ENCODE measurements at regions not wholly inside any gene's neighbourhood (a gene's known extent, or its start where the extent isn't known, plus 50 kb on each side); places are given as distances from the start of the nearest gene placed in this dataset.

DNA sequence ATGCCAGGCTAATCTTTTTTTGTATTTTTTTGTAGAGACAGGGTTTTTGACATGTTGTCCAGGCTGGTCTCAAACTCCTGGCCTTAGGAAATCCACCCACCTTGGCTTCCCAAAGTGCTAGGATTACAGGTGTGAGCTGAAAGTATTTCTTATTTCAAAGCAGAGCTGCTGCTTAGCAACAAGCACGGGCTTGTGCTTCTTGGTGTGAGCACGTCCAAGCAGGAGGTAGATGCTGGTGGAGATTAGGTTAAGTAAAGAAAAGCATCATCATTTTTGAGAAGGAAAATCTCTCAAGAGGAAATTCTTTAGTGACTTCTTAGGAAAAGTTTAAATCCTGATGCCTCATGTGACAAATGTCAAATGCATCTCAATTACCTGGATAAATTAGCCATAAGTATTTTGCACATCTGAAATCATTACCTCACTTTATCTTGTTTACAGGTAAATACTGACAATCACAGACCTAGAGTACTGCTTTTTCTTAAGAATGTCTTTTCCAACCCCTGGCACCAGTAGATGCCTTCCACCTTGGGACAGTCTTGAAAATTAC lies 431.8 kb upstream of the FZD8 start:
- Histone ChIP-seq H3K27me3 (ENCODE audit: control insufficient read depth in 3 of 3, insufficient read depth in 3 of 3, low read length in 2 of 3) (no peaks in the 10 kb centered on the region), H3K36me3 (ENCODE audit: control insufficient read depth in 4 of 4, insufficient read depth in 4 of 4, low read length in 4 of 4) (no peaks in the 10 kb centered on the region), H3K9ac (ENCODE audit: insufficient read depth in 1 of 2, low read length in 2 of 2) (no peak overlapping the region), H3K9me3 (ENCODE audit: control insufficient read depth in 4 of 4, insufficient read depth in 3 of 4, low read length in 3 of 4) (no peaks in the 10 kb centered on the region), H3K4me3 (no peak overlapping the region), H3K27ac (ENCODE audit: low read depth in 1 of 2, low read length in 1 of 2) (no peak overlapping the region), H3K4me1 (ENCODE audit: control insufficient read depth in 5 of 5, insufficient read depth in 5 of 5, low read length in 5 of 5) (no peaks in the 10 kb centered on the region)
- ATAC-seq (ENCODE audit: insufficient read depth, low FRiP score) (no peak), DNase-seq (no peak)
- WGBS, 2 donors, result 77 to 79% methylated on average over 2 of the region's 2 CpGs
- no peak for TF ChIP-seq CTCF (IDR thresholded peaks at IDR 0.05; ENCODE audit: control extremely low read depth, extremely low read depth)

DNA sequence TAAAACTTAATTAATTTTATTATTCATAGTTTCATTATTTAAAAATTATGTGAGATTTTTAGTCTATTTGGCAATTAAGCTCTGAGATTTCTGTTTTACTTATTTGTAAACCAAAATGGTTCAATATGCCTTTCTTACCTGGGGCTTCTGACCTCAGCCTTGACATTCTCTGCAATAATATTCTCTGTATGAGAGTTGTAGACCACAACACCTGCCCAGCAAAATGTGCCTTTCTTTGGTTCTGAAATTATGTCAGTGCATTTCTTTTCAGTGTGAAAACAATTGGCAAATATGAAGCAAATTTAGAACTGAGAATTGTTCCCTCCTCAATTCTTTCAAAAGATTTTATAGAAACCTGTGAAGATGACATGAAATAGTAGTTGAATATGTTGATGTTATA lies 426.4 kb upstream of the FZD8 start:
- Histone ChIP-seq H3K27me3 (ENCODE audit: control insufficient read depth in 3 of 3, insufficient read depth in 3 of 3, low read length in 2 of 3) (no peaks in the 10 kb centered on the region), H3K4me1 (ENCODE audit: control insufficient read depth in 5 of 5, insufficient read depth in 5 of 5, low read length in 5 of 5) (no peaks in the 10 kb centered on the region), H3K27ac (ENCODE audit: low read depth in 1 of 2, low read length in 1 of 2) (no peak overlapping the region), H3K9ac (ENCODE audit: insufficient read depth in 1 of 2, low read length in 2 of 2) (no peak overlapping the region), H3K4me3 (no peak overlapping the region), H3K9me3 (ENCODE audit: control insufficient read depth in 4 of 4, insufficient read depth in 3 of 4, low read length in 3 of 4) (peaks cover 0 to 15% (median 2%) of the 10 kb centered on the region in 4 donors), H3K36me3 (ENCODE audit: control insufficient read depth in 4 of 4, insufficient read depth in 4 of 4, low read length in 4 of 4) (no peaks in the 10 kb centered on the region)
- no peak for TF ChIP-seq CTCF (IDR thresholded peaks at IDR 0.05; ENCODE audit: control extremely low read depth, extremely low read depth)
- DNase-seq (no peak), ATAC-seq (ENCODE audit: insufficient read depth, low FRiP score) (no peak)

- 86 to 95% methylated on average over 2 of the region's 2 CpGs for WGBS, 2 donors
- H3K9ac ChIP-seq (ENCODE audit: insufficient read depth in 1 of 2, low read length in 2 of 2), result no peak overlapping the region
- no peak for TF ChIP-seq CTCF (IDR thresholded peaks at IDR 0.05; ENCODE audit: control extremely low read depth, extremely low read depth)
- H3K27me3 ChIP-seq (ENCODE audit: control insufficient read depth in 3 of 3, insufficient read depth in 3 of 3, low read length in 2 of 3), result no peaks in the 10 kb centered on the region
- H3K4me3 ChIP-seq, result no peak overlapping the region
- H3K4me1 ChIP-seq (ENCODE audit: control insufficient read depth in 5 of 5, insufficient read depth in 5 of 5, low read length in 5 of 5), result no peaks in the 10 kb centered on the region
- no peaks in the 10 kb centered on the region for H3K36me3 ChIP-seq (ENCODE audit: control insufficient read depth in 4 of 4, insufficient read depth in 4 of 4, low read length in 4 of 4)
- ATAC-seq (ENCODE audit: insufficient read depth, low FRiP score) (no peak), DNase-seq (no peak)
- no peak overlapping the region for H3K27ac ChIP-seq (ENCODE audit: low read depth in 1 of 2, low read length in 1 of 2)
- peaks cover 0 to 15% (median 2%) of the 10 kb centered on the region in 4 donors for H3K9me3 ChIP-seq (ENCODE audit: control insufficient read depth in 4 of 4, insufficient read depth in 3 of 4, low read length in 3 of 4)
Measured at GRCh38 chr10:36067748-36068147, 425.7 kb upstream of the FZD8 start.

DNA sequence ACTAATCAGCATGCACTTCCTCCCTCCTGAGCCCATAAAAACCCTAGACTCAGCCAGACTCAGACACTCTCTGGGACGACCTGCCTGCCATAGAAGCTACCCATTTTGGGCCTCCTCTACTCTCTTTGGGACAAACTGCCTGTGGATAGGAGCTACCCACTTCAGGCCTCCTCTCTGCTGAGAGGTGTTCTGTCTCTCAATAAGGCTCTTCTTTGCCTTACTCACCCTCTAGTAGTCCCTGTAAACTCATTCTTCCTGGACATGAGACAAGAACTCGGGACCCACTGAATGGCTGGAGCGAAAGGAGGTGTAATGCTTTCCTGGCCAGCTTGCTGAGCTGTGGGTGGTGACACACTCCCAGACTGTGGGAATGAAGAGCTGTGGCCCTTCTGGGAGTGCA lies 424.8 kb upstream of the FZD8 start:
- no peaks in the 10 kb centered on the region for H3K36me3 ChIP-seq (ENCODE audit: control insufficient read depth in 4 of 4, insufficient read depth in 4 of 4, low read length in 4 of 4)
- H3K9ac ChIP-seq (ENCODE audit: insufficient read depth in 1 of 2, low read length in 2 of 2), result no peak overlapping the region
- H3K4me3 ChIP-seq, result no peak overlapping the region
- no peak for TF ChIP-seq CTCF (IDR thresholded peaks at IDR 0.05; ENCODE audit: control extremely low read depth, extremely low read depth)
- ATAC-seq (ENCODE audit: insufficient read depth, low FRiP score) (no peak), DNase-seq (no peak)
- no peaks in the 10 kb centered on the region for H3K27me3 ChIP-seq (ENCODE audit: control insufficient read depth in 3 of 3, insufficient read depth in 3 of 3, low read length in 2 of 3)
- no peaks in the 10 kb centered on the region for H3K4me1 ChIP-seq (ENCODE audit: control insufficient read depth in 5 of 5, insufficient read depth in 5 of 5, low read length in 5 of 5)
- peaks cover 0 to 15% (median 2%) of the 10 kb centered on the region in 4 donors for H3K9me3 ChIP-seq (ENCODE audit: control insufficient read depth in 4 of 4, insufficient read depth in 3 of 4, low read length in 3 of 4)
- WGBS, 2 donors, result 90 to 92% methylated on average over 3 of the region's 3 CpGs
- no peak overlapping the region for H3K27ac ChIP-seq (ENCODE audit: low read depth in 1 of 2, low read length in 1 of 2)
